GM12875 (cell line): ENCODE measurements at regions not wholly inside any gene's neighbourhood (a gene's known extent, or its start where the extent isn't known, plus 50 kb on each side); places are given as distances from the start of the nearest gene placed in this dataset.
"Not testable (repeated sequence)": the region's sequence is repeated elsewhere in the genome, so short reads cannot be mapped to it uniquely, and the experiment has no call there.

Source experiments
- H3K4me3 ChIP-seq: one replicate; pipeline ENCODE4 v1.5.1; 2011; ENCODE audit warnings: low read depth, low read length, control low read depth
- TF ChIP-seq, protein P1 (sequence below): IDR thresholded peaks from 2 replicates; pipeline ENCODE4 v1.5.1; 2011; ENCODE audit warnings: low read depth, mild to moderate bottlenecking, control low read depth, inconsistent platforms, low read length, moderate library complexity, borderline replicate concordance; ENCODE audit not compliant: insufficient read depth

- TF ChIP-seq, protein P1, sequence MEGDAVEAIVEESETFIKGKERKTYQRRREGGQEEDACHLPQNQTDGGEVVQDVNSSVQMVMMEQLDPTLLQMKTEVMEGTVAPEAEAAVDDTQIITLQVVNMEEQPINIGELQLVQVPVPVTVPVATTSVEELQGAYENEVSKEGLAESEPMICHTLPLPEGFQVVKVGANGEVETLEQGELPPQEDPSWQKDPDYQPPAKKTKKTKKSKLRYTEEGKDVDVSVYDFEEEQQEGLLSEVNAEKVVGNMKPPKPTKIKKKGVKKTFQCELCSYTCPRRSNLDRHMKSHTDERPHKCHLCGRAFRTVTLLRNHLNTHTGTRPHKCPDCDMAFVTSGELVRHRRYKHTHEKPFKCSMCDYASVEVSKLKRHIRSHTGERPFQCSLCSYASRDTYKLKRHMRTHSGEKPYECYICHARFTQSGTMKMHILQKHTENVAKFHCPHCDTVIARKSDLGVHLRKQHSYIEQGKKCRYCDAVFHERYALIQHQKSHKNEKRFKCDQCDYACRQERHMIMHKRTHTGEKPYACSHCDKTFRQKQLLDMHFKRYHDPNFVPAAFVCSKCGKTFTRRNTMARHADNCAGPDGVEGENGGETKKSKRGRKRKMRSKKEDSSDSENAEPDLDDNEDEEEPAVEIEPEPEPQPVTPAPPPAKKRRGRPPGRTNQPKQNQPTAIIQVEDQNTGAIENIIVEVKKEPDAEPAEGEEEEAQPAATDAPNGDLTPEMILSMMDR, result no peak
Observed at GRCh38 chr9:18275313-18275990, 198.5 kb upstream of the ADAMTSL1 start.

DNA sequence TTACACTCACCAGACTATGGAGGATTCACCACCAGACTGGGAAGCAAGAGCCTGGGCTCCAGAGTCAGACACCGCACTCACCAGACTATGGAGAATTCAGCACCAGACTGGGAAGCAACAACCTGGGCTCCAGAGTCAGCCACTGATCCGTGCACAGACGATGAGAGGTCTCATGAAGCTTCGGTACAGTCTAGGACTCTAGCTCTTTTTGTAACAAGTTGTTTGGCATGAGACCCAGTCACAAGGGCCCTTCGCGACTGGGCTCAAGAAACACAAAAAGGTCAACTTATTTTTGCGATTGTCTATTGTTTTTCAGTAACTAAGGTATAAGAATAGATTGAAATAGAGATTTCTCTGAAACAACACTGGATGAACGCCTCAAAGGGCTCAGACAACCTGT lies 192.7 kb upstream of the ADAMTSL1 start:
- no peak overlapping the region for H3K4me3 ChIP-seq
- TF ChIP-seq, protein P1, result no peak

More at GRCh38 chr9:18275313-18275990, 198.5 kb upstream of the ADAMTSL1 start:
- no peak overlapping the region for H3K4me3 ChIP-seq

- TF ChIP-seq, protein P1, result no peak
- no peak overlapping the region for H3K4me3 ChIP-seq
Observed at GRCh38 chr9:18294229-18294628, 179.7 kb upstream of the ADAMTSL1 start.

DNA sequence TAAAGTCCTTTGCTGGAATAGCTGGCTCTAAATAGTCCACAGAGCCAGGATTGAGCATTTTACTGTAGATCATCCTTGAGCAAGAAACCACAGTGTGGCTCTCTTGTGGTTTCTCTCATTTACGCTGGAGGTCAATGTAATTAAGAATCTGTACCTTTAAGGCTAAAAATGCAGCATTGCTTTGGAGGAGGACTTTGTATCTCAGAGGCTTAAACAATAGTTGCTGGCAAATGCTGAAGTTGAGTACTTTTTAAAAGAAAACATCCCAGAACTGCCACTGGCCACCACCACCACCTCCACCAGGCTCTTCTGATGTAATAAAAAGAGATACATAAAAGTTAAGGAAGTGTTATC lies 177.3 kb upstream of the ADAMTSL1 start:
- H3K4me3 ChIP-seq, result no peak overlapping the region

DNA sequence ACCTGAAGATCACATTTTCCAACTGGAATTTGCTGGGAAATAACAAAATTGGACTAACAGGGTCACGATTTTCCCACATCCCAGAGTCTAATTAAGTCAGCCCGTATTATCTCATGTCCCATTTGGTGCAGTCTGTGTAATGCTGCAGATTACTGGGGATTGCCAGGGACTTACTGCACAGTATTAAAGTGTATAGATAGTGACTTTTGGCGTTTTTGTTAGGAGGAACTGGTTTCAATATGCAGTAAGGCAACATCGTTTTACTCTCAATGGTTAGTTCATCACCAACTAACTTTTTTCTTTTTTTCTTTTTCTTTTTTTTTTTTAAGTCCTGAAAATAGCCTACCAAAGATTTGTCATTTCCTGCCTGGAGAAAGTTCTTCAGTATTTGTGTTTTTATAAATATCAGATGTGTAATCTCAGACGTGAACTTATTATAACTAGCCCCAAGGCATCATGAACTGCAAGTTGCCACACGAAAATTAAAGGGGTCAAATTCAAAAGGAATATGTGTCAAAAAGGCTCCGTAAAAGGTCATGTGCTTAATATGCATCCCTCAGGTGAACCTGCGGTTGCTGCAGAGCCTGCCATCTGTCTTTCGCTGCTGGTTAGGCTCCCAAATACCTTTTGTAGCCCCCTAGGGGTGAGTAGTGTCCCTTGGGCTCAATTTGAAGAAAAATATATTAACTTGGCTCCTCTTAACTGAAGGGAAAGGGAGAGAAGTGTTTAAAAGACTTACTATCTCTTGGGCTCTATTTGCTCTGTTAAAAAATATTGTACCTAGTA lies 176.7 kb upstream of the ADAMTSL1 start:
- TF ChIP-seq, protein P1, result 0 out of 2 replicates have a peak, but pooled peaks have one; percentile 3
- H3K4me3 ChIP-seq, result no peak overlapping the region

More for the DNA sequence above, 177.3 kb upstream of the ADAMTSL1 start:
- TF ChIP-seq, protein P1, result no peak

GRCh38 chr9:18299449-18299848 lies 174.5 kb upstream of the ADAMTSL1 start:
- TF ChIP-seq, protein P1, result no peak
- H3K4me3 ChIP-seq, result no peak overlapping the region

DNA sequence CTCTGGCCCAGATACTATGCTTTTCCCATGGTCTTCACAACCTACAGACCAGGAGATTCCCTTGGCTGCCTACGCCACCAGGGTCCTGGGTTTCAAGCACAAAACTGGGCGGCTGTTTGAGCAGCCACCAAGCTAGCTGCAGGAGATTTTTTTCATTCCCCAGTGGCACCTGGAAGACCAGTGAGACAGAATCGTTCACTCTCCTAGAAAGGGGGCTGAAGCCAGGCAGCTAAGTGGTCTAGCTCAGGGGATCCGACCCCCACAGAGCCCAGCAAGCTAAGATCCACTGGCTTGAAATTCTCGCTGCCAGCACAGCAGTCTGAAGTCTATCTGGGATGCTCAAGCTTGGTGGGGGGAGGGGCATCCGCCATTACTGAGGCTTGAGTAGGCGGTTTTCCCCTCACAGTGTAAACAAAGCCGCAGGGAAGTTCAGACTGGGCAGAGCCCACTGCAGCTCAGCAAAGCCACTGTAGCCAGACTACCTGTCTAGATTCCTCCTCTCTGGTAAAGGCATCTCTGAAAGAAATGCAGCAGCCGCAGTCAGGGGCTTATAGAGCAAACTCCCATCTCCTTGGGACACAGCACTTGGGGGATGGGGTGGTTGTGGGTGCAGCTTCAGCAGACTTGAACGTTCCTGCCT lies 168.7 kb upstream of the ADAMTSL1 start:
- H3K4me3 ChIP-seq, result not testable (repeated sequence)
